OCI-LY3 (cell line): ENCODE measurements at regions not wholly inside any gene's neighbourhood (a gene's known extent, or its start where the extent isn't known, plus 50 kb on each side); places are given as distances from the start of the nearest gene placed in this dataset.

Experiments
- H2AFZ ChIP-seq: fragments of 200-600, 300-600 bp; shearing (Covaris generic); 2 replicates; pipeline ENCODE4 v1.6.0; 2014; ENCODE audit warnings: antibody characterized with exemption, low read depth, low read length
- H3K27ac ChIP-seq: fragments of 200-600, 300-600 bp; sonication (generic); 2 replicates; pipeline ENCODE4 v1.5.1; 2014; ENCODE audit warnings: mild to moderate bottlenecking, low read length, moderate library complexity, mixed read lengths
- H3K27me3 ChIP-seq: fragments of 200-600, 300-600 bp; sonication (generic); 2 replicates; pipeline ENCODE4 v1.6.1; 2014; ENCODE audit warnings: low read depth, low read length, mixed read lengths
- H3K36me3 ChIP-seq: fragments of 200-600, 300-600 bp; sonication (generic); replicated peaks from 2 replicates; pipeline ENCODE3; 2014; ENCODE audit warnings: low read depth, low read length, mixed read lengths
- H3K4me1 ChIP-seq: fragments of 300-600, 200-600 bp; sonication (generic); 2 replicates; pipeline ENCODE4 v1.6.1; 2014; ENCODE audit warnings: low read length, mixed read lengths
- H3K4me2 ChIP-seq: fragments of 200-600, 300-600 bp; sonication (generic); 2 replicates; pipeline ENCODE4 v1.6.1; 2014; ENCODE audit warnings: low read length, mixed read lengths
- H3K4me3 ChIP-seq: fragments of 300-600, 200-600 bp; sonication (generic); 2 replicates; pipeline ENCODE4 v1.5.1; 2014; ENCODE audit warnings: antibody characterized with exemption, mild to moderate bottlenecking, low read length, moderate library complexity
- H3K79me2 ChIP-seq: fragments of 300-600, 200-600 bp; shearing (Covaris generic); 2 replicates; pipeline ENCODE4 v1.6.1; 2014; ENCODE audit warnings: mild to moderate bottlenecking, low read length, mixed read lengths
- H3K9ac ChIP-seq: fragments of 300-600, 200-600 bp; shearing (Covaris generic); 2 replicates; pipeline ENCODE4 v1.6.0; 2014; ENCODE audit warnings: mild to moderate bottlenecking, low read length, moderate library complexity
- H3K9me3 ChIP-seq: fragments of 200-600, 300-600 bp; shearing (Covaris generic); 2 replicates; pipeline ENCODE4 v1.6.1; 2014; ENCODE audit warnings: low read length, mixed read lengths; ENCODE audit not compliant: insufficient read depth
- H4K20me1 ChIP-seq: fragments of 200-600, 300-600 bp; sonication (generic); 2 replicates; pipeline ENCODE4 v1.6.1; 2016; ENCODE audit warnings: low read length, mixed read lengths; ENCODE audit not compliant: insufficient read depth
- EZH2phosphoT487 ChIP-seq: fragments of 200-600 bp; shearing (Covaris generic); IDR thresholded peaks from 2 replicates; pipeline ENCODE4 v1.6.1; 2018; ENCODE audit warnings: antibody characterized with exemption, mixed run types, low read depth
- TF ChIP-seq, protein P1 (sequence below): fragments of 200-600, 300-600 bp; sonication (generic); IDR thresholded peaks from 2 replicates; pipeline ENCODE4 v1.5.1; 2014; ENCODE audit warnings: antibody characterized with exemption, low read length, low read depth

DNA sequence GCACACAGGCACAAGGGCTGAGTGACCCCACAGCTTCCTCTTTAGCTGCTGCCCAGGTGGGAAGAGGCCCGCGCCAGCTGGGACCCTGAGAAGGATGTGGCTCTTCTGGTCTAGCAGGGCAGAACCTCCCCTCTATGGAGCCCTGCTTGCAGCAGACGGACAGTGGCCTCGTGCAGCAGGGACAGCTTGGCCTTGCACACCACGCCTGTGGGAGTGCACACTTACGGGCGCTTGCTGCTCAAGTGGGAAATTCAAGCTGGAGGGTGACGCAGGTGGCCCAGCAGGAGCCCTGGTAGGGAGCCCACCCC lies 971.4 kb downstream of the BRD1 start:
- Histone ChIP-seq H2AFZ (no peak overlapping the region), H4K20me1 (no peaks in the 10 kb centered on the region), H3K27ac (no peak overlapping the region), H3K4me3 (no peak overlapping the region), H3K27me3 (no peaks in the 10 kb centered on the region), H3K79me2 (no peaks in the 10 kb centered on the region), H3K36me3 (no peaks in the 10 kb centered on the region), H3K9ac (no peak overlapping the region), H3K4me2 (no peak overlapping the region), H3K9me3 (no peaks in the 10 kb centered on the region), H3K4me1 (no peaks in the 10 kb centered on the region)
- no peak for TF ChIP-seq EZH2phosphoT487
- TF ChIP-seq, protein P1, sequence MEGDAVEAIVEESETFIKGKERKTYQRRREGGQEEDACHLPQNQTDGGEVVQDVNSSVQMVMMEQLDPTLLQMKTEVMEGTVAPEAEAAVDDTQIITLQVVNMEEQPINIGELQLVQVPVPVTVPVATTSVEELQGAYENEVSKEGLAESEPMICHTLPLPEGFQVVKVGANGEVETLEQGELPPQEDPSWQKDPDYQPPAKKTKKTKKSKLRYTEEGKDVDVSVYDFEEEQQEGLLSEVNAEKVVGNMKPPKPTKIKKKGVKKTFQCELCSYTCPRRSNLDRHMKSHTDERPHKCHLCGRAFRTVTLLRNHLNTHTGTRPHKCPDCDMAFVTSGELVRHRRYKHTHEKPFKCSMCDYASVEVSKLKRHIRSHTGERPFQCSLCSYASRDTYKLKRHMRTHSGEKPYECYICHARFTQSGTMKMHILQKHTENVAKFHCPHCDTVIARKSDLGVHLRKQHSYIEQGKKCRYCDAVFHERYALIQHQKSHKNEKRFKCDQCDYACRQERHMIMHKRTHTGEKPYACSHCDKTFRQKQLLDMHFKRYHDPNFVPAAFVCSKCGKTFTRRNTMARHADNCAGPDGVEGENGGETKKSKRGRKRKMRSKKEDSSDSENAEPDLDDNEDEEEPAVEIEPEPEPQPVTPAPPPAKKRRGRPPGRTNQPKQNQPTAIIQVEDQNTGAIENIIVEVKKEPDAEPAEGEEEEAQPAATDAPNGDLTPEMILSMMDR: no peak

GRCh38 chr22:48855593-48856307 lies 971.9 kb downstream of the BRD1 start:
- no peaks in the 10 kb centered on the region for H3K79me2 ChIP-seq
- no peaks in the 10 kb centered on the region for H4K20me1 ChIP-seq
- no peaks in the 10 kb centered on the region for H3K9me3 ChIP-seq
- H3K4me3 ChIP-seq: no peak overlapping the region
- H3K9ac ChIP-seq: no peak overlapping the region
- TF ChIP-seq EZH2phosphoT487: no peak
- TF ChIP-seq, protein P1: no peak
- H3K36me3 ChIP-seq: no peaks in the 10 kb centered on the region
- H3K27ac ChIP-seq: no peak overlapping the region
- H2AFZ ChIP-seq: no peak overlapping the region
- no peak overlapping the region for H3K4me2 ChIP-seq
- H3K27me3 ChIP-seq: no peaks in the 10 kb centered on the region
- no peaks in the 10 kb centered on the region for H3K4me1 ChIP-seq

DNA sequence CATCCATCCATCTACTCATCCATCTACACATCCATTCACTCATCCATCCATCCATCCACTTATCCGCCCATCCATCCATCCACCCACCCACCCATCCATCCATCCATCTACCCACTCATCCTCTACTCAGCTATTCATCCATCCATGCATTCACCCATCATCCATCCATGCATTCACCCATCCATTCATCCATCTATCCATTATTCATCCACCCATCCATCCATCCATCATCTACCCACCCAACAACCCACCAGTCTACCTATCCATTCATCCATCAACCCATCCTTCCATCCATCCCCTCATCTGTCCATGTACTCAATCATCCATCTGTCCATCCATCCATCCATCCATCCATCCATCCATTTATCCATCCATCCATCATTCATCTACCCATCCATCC lies 972.7 kb downstream of the BRD1 start:
- Histone ChIP-seq H3K4me3 (no peak overlapping the region), H3K36me3 (no peaks in the 10 kb centered on the region), H2AFZ (no peak overlapping the region), H3K4me1 (no peaks in the 10 kb centered on the region), H3K9ac (no peak overlapping the region), H3K27ac (no peak overlapping the region), H3K79me2 (no peaks in the 10 kb centered on the region), H4K20me1 (no peaks in the 10 kb centered on the region), H3K9me3 (no peaks in the 10 kb centered on the region), H3K27me3 (no peaks in the 10 kb centered on the region), H3K4me2 (no peak overlapping the region)
- TF ChIP-seq EZH2phosphoT487: no peak
- TF ChIP-seq, protein P1: no peak

DNA sequence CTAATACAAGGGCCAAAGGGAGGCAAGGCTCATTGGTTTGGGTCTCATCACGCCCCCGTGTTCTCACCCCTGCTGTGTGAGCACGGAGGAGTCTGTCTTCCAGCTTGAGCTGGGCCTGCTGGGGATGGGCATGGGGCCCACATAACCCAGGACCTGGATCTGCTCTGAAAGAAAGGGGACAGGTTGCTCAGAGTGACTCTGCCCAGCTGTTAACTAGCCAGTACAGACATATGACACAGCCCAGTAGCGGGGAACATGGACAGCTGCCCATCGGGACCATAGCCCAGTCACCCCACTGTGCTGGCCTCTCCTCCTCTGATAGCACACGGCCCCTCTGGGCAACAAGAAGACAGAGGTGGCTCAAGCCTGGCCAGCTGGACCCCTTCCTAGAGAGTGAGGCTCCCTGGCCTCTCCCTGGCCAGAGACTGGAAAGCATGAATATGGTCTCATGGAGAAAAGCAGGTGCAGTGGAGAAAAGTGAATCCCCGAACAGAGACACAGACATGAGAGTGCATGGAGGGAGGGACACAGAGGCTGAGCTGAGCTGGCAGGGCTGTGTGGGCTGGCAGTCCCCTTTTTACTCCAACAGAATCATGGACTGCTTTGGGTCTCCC lies 973.9 kb downstream of the BRD1 start:
- Histone ChIP-seq H3K36me3 (no peaks in the 10 kb centered on the region), H3K4me3 (no peak overlapping the region), H3K9ac (no peak overlapping the region), H4K20me1 (no peaks in the 10 kb centered on the region), H2AFZ (no peak overlapping the region), H3K27me3 (no peaks in the 10 kb centered on the region), H3K9me3 (no peaks in the 10 kb centered on the region), H3K4me1 (no peaks in the 10 kb centered on the region), H3K27ac (no peak overlapping the region), H3K4me2 (no peak overlapping the region), H3K79me2 (no peaks in the 10 kb centered on the region)
- TF ChIP-seq, protein P1: no peak
- no peak for TF ChIP-seq EZH2phosphoT487
